HG02759 (cell line): ENCODE measurements at regions not wholly inside any gene's neighbourhood (a gene's known extent, or its start where the extent isn't known, plus 50 kb on each side); places are given as distances from the start of the nearest gene placed in this dataset.

Source experiments
- ATAC-seq: cut with Tn5 transposase; IDR thresholded peaks from one replicate; pipeline ENCODE4 v1.9.1; 2021; ENCODE audit warnings: mild to moderate bottlenecking, moderate library complexity; ENCODE audit not compliant: unreplicated experiment

DNA sequence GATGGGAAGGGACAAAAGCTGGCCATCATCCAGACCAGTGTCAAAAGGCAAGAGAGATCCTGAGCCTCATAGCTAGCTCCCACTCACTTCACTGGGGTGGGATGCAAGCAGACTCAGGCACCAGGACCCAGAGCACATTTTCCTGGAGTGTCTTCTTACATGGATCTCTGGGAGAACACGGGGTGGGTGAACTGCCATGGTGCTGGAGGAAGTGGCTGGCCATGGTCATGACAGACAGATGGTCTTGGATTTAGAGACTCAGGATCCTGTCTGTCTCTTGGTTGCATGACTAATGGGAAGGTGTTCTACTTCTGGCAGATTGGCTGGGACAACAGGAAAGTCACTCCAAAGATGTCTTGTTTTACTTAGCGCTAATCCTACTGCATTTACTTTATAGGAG, 311.5 kb downstream of the ATP23 start:
- ATAC-seq = no peak

- no peak for ATAC-seq
Observed at GRCh38 chr12:58253663-58254062, 312.3 kb downstream of the ATP23 start.

GRCh38 chr12:58254463-58255100, 313.2 kb downstream of the ATP23 start:
- ATAC-seq = no peak

DNA sequence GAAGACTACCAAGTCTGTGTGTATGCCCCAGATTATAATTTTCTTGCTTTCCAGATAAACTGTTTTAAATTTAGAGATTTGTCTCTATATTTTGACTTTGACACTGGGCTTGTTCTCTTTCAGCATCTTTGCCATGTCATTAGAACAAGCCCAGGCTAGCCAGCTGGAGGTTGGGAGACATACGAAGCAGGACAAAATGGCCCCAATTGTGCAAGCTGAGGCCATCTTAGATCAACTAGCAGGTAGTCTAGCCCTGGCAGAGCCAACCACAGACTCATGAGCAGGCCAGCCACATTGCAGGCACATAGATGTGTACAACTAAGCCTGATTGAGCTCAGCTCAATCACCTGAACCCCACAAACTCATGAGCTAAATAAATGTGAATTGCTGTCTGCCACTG, 321.4 kb downstream of the ATP23 start:
- ATAC-seq = no peak

GRCh38 chr12:58263816-58264215, 322.4 kb downstream of the ATP23 start:
- ATAC-seq = no peak

GRCh38 chr12:58268069-58268468, 326.7 kb downstream of the ATP23 start:
- ATAC-seq = no peak

DNA sequence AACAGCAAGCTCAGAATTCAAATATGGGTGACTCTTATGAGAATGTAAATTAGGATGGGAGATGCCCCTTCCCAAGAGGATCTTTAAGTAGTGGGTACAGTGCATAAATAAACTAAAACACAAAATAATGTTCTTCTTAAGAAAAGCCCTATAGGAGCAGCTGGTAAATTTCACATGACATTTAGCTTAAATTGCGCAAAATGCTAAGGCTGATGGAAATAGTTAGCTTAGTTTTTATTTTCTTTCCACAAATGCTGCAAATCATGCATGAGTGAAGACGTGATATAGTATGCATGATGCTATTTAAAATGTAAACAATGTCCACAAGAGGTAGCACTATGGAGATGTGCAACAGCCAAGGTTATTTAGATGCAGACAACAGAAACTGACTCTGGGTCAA, 328.1 kb downstream of the ATP23 start:
- no peak for ATAC-seq

DNA sequence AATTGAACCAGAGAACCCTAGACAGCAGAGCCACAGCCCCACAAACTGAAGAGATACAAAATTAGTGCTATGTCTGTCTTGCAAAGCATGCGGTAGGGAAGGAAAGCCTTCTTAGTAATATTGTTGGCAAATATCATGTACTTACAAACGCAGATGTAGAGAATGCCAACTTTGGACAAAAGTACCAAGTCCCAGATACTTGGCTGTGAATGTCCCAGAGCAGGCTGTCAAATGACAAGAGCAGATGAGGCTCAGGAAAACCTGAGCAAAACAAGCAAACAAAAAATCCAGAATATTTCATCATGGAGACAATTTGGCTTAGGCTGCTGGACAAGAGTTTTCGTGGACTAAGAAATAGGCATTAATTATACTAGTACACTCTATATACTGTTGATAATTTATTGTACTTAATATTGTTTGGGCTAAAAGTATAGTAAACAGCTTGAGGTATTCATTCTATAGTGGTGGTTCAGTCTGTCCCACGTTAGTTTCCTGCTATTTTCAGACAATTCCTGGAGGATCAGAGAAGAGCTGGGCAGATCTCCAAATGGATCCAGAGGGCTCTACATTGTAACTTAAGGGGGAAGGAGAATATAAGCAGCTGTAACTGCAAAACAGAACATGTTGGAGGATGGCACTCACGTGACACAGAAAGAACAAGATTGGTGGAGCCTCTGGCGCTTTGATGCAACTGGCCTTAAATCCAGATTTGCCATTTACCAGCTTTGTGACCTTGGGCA, 329.8 kb downstream of the ATP23 start:
- ATAC-seq = no peak

GRCh38 chr12:58272461-58272860, 331.1 kb downstream of the ATP23 start:
- no peak for ATAC-seq

DNA sequence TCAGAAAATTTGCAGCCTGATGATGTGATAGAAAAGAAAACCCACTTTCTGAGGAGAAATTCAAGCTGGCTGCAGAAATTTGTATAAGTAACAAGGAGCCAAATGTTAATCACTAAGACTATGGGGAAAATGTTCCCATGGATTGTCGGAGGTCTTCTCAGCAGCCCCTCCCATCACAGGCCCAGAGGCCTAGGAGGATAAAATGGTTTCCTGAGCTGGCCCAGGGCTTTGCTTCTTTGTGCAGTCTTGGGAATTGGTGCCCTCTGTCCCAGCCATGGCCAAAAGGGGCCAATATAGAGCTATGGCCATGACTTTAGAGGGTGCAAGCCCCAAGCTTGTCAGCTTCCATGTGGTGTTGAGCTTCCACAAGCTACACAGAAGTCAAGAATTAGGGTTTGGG, 335.9 kb downstream of the ATP23 start:
- no peak for ATAC-seq

DNA sequence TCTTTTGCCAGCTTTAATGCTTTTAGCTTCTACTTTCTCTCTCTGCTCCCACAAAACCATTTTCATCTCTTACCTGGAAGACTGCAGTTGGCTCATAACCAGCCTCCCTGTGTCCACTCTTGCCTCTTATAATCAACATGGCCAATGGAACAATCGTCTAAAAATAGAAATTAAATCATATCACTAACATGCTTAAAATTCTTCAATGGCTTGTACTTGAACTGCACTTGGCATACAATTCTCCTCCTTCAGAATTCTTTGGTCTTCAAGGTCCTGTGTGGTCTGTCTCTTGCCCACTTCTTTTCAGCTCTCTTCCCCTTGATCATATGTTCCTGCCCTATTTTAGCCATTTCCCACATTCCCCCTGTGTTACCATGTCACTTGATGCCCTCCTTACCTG, 342.2 kb downstream of the ATP23 start:
- ATAC-seq = no peak

GRCh38 chr12:58285551-58285950, 344.2 kb downstream of the ATP23 start:
- no peak for ATAC-seq

DNA sequence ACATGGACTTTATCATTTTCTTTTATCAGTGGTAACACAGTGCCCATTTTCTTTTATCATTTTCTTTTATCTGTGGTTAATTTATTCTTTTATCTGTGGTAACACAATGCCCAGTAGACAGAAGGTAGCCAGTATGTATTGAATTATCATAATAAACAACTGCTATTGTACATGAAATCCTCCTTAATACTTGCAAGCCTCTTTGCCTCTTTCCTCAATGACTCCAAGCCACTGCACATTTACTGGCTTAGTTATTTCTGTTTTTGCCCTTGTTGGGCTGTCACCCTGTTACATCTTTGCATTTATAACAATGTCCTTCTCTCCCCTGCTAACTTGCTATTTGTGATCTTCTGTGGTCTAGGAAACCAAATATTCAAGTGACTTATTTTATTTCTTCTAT, 345.0 kb downstream of the ATP23 start:
- ATAC-seq = no peak

- no peak for ATAC-seq
Observed at GRCh38 chr12:58288190-58288589, 346.8 kb downstream of the ATP23 start.

- no peak for ATAC-seq
Observed at GRCh38 chr12:58291106-58291505, 349.7 kb downstream of the ATP23 start.

DNA sequence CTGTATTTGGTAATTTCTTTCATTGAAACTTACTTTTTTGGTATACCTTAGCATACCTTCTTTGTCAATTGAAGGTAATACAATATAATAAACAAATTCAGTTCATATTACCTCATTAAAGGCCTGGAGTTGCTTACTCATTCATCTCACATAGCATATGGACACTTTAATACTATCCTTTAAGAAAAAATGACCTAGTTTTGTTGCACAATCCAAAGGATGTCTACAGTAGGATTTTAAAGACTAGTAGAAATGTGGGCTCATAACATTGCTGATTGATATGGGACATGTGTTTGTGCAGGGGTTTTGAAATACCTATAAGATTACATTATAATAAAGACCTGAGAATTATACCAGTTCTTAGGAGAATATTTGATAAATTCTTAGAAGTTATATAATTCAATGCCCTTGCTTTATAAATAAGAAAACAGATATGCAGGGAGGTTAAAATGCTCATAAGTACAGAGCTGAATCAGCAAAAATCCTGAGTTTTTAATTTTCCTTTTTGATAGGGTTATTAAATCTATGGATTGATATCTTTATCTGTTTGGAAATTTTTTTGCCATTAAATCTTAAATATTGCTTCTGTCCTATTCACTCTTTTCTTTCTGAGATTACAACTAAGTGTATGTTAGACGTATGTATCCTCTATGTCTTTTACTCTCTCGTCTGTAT, 352.1 kb downstream of the ATP23 start:
- no peak for ATAC-seq

GRCh38 chr12:58295268-58295667, 353.9 kb downstream of the ATP23 start:
- no peak for ATAC-seq

- ATAC-seq = no peak
Observed at GRCh38 chr12:58296863-58297262, 355.5 kb downstream of the ATP23 start.

- ATAC-seq = no peak
Observed at GRCh38 chr12:58298803-58299202, 357.4 kb downstream of the ATP23 start.

- ATAC-seq = no peak
Observed at GRCh38 chr12:58299371-58299770, 358.0 kb downstream of the ATP23 start.

GRCh38 chr12:58301038-58301729, 359.8 kb downstream of the ATP23 start:
- no peak for ATAC-seq

DNA sequence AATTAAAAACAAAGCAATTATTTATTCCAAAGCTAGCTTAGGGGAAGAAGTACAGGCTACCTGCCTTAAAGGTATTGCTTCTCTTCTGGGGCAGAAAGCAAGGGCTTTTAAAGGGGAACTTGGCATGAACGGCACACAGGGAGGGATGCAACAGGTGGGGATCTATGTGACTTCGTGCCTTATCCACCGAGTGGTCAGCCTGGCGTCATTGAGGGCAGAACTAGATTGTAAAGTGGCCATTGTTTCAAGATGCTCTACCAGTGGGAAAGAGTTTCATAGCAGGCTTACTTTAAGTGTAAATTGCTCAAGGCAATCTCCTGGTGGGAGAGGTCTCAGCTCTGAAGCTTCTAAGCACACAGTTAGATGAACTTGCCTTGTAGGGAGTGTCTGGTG, 360.4 kb downstream of the ATP23 start:
- ATAC-seq = no peak
